ENCODE measurements at regions not wholly inside any gene's neighbourhood (a gene's known extent, or its start where the extent isn't known, plus 50 kb on each side); places are given as distances from the start of the nearest gene placed in this dataset.

GRCh38 chr2:146365041-146365440 is 1479.8 kb upstream of the ACVR2A start:
- Mint-ChIP-seq H3K4me1 (no peaks in the 10 kb centered on the region), H3K9me3 (peaks cover 4% of the 10 kb centered on the region), H3K4me3 (no peak overlapping the region), H3K27me3 (no peaks in the 10 kb centered on the region), H3K27ac (no peak overlapping the region), H3K36me3 (ENCODE audit: low read depth) (no peaks in the 10 kb centered on the region)
- ChIA-PET POLR2A (no interaction called here), CTCF (no interaction called here)
- DNase-seq, result no peak

DNA sequence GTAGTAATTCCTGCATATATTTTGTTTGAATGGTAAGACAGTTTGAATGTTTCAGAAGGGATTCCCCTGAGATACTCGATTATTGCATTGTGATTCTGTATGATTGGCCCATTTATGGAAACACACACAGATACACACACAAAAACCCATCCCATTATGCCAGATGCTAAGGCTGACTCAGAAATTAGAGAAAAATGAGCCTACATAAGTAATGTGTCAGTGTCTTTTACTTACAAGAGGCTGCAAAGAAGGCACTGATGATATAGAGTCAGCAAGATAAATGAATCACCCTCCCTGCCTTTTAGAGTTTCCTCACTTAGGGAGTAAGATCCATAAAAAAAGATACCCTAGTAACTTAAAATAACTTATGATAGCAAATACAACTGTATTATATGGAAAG is 1481.1 kb upstream of the ACVR2A start:
- Mint-ChIP-seq H3K4me1 (no peaks in the 10 kb centered on the region), H3K9me3 (peaks cover under 1% of the 10 kb centered on the region), H3K4me3 (no peak overlapping the region), H3K36me3 (ENCODE audit: low read depth) (no peaks in the 10 kb centered on the region), H3K27me3 (no peaks in the 10 kb centered on the region), H3K27ac (no peak overlapping the region)
- ChIA-PET POLR2A (no interaction called here), CTCF (no interaction called here)
- DNase-seq, result no peak

DNA sequence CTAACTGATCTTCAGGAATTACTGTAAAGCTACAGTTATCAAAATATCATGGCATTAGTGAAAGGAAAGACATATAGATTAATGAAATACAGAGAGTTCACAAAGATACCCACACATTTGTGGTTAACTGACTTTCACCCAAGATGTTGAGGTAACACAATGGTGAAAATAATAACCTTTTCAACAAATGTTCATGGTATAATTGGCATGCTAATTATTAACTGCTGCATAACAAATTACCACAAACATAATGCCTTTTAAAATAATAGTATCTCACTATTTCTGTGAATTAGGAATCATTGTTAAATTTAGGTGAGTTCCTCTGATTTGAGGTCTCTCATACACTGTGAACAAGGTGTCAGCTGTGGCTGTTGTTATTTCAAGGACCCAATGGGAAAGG is 1493.1 kb upstream of the ACVR2A start:
- H3K27ac Mint-ChIP-seq, result no peak overlapping the region
- H3K27me3 Mint-ChIP-seq, result no peaks in the 10 kb centered on the region
- POLR2A ChIA-PET, result no interaction called here
- no peak for DNase-seq
- CTCF ChIA-PET, result no interaction called here
- no peaks in the 10 kb centered on the region for H3K36me3 Mint-ChIP-seq (ENCODE audit: low read depth)
- H3K9me3 Mint-ChIP-seq, result no peaks in the 10 kb centered on the region
- H3K4me3 Mint-ChIP-seq, result no peak overlapping the region
- H3K4me1 Mint-ChIP-seq, result no peaks in the 10 kb centered on the region

GRCh38 chr2:146349334-146349733 is 1495.5 kb upstream of the ACVR2A start:
- Mint-ChIP-seq H3K27me3 (no peaks in the 10 kb centered on the region), H3K9me3 (no peaks in the 10 kb centered on the region), H3K4me3 (no peak overlapping the region), H3K4me1 (no peaks in the 10 kb centered on the region), H3K36me3 (ENCODE audit: low read depth) (no peaks in the 10 kb centered on the region), H3K27ac (no peak overlapping the region)
- POLR2A ChIA-PET, result no interaction called here
- CTCF ChIA-PET, result no interaction called here
- no peak for DNase-seq

DNA sequence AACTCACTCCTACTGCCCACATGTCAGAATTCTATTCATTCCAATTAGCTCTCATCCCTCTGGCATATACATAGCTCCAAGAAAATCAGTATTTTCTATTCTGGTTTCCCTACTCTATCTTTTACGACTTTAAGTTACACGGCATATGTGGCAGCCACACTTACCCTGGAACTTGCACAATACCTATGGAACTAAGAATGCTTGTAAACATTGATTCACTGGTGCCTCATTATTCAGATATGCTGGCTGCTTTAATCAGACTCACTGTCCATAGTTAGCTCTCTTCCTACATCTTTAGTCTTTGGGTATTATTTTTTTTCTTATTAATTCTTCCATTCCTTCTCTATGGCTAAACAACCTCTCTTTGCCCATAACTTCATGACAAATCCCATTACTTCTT is 1519.9 kb upstream of the ACVR2A start:
- POLR2A ChIA-PET, result no interaction called here
- Mint-ChIP-seq H3K4me3 (no peak overlapping the region), H3K4me1 (no peaks in the 10 kb centered on the region), H3K27ac (no peak overlapping the region), H3K36me3 (ENCODE audit: low read depth) (no peaks in the 10 kb centered on the region), H3K27me3 (no peaks in the 10 kb centered on the region), H3K9me3 (no peaks in the 10 kb centered on the region)
- CTCF ChIA-PET, result no interaction called here
- DNase-seq, result no peak

DNA sequence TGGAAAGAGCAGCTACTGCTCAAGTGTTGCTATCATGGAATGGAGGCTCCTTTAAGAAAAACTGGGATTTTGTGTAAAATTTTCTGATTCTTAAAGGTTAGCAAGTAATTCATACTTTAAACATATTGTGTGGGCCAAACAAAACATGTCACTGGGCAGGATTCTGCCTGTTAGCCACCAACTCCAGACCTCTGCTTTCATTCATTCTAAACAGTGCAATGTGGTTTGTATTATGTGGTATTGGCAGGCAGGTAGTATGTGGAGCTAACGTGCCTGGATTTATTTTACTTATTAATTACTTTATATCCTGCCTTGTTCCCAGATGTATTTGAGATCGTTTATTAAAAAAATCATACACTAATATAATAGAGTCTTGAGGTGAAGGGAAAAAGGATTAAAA is 1521.3 kb upstream of the ACVR2A start:
- DNase-seq, result no peak
- H3K27me3 Mint-ChIP-seq, result no peaks in the 10 kb centered on the region
- CTCF ChIA-PET, result no interaction called here
- no peaks in the 10 kb centered on the region for H3K4me1 Mint-ChIP-seq
- POLR2A ChIA-PET, result no interaction called here
- no peaks in the 10 kb centered on the region for H3K36me3 Mint-ChIP-seq (ENCODE audit: low read depth)
- no peak overlapping the region for H3K27ac Mint-ChIP-seq
- no peaks in the 10 kb centered on the region for H3K9me3 Mint-ChIP-seq
- no peak overlapping the region for H3K4me3 Mint-ChIP-seq

DNA sequence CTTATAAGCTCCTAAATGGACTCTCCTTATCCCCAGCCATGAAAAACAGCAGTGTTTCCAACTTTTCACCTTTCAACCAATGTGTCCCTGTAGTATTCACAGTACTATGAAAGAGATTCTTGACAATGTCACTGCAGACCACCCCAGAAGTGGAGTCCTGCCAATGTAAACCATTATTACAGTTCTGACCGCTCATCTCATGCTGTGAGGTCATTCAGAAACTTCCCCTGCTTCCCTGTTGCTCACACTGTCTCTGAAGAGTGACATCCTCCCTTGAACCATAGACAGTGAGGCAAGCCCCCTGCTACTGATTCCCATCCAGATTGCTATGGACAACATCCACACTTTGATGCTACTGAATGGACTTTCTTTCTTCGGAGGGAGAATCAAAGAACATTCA is 1523.7 kb upstream of the ACVR2A start:
- ChIA-PET CTCF (no interaction called here), POLR2A (no interaction called here)
- no peak overlapping the region for H3K27ac Mint-ChIP-seq
- H3K9me3 Mint-ChIP-seq, result no peaks in the 10 kb centered on the region
- no peaks in the 10 kb centered on the region for H3K27me3 Mint-ChIP-seq
- no peaks in the 10 kb centered on the region for H3K36me3 Mint-ChIP-seq (ENCODE audit: low read depth)
- H3K4me3 Mint-ChIP-seq, result no peak overlapping the region
- DNase-seq, result no peak
- H3K4me1 Mint-ChIP-seq, result no peaks in the 10 kb centered on the region

GRCh38 chr2:146317959-146318358 is 1526.9 kb upstream of the ACVR2A start:
- H3K36me3 Mint-ChIP-seq (ENCODE audit: low read depth), result no peaks in the 10 kb centered on the region
- H3K27me3 Mint-ChIP-seq, result no peaks in the 10 kb centered on the region
- ChIA-PET POLR2A (no interaction called here), CTCF (no interaction called here)
- DNase-seq, result no peak
- no peaks in the 10 kb centered on the region for H3K4me1 Mint-ChIP-seq
- no peak overlapping the region for H3K27ac Mint-ChIP-seq
- H3K4me3 Mint-ChIP-seq, result no peak overlapping the region
- H3K9me3 Mint-ChIP-seq, result no peaks in the 10 kb centered on the region

DNA sequence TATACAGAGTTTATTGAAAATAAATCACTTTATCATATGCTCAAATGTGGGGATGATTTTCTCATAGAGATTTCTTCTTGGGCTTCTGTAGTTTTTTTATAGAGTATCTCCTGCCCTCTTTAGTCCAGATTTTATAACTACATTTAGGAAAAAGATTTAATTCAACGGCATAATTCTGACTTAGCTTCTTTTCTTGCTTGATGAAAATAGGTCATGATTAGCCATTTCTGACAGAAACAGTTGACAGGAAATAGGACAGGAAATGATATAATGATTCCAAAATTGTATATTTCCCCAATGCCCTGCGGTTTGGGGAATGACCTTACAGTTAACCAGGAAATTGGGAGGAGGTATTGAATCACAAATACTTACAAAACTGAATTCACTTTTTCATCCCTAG is 1531.9 kb upstream of the ACVR2A start:
- Mint-ChIP-seq H3K36me3 (ENCODE audit: low read depth) (no peaks in the 10 kb centered on the region), H3K27me3 (no peaks in the 10 kb centered on the region), H3K27ac (no peak overlapping the region), H3K4me1 (no peaks in the 10 kb centered on the region), H3K4me3 (no peak overlapping the region), H3K9me3 (no peaks in the 10 kb centered on the region)
- CTCF ChIA-PET, result no interaction called here
- POLR2A ChIA-PET, result no interaction called here
- no peak for DNase-seq

DNA sequence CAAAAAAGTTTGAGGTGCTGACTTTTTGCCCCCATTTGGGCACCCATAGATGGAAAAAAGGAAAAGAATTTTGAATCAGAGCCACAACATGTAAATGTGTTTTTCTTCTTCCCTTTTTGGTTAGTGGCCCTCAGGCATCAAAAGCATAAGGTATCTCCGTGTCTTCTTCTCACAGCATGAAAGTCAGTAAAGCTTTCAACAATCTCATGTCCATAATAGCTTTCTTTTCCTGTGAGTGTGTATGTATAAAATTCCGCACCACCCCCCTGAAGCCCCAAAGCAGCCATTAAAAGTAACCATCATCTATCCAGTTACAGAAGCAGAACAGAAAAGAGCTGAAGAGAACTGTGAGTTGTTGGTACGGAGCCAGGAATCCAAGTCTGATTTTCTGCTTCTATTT is 1539.7 kb upstream of the ACVR2A start:
- no peak for DNase-seq
- no peak overlapping the region for H3K27ac Mint-ChIP-seq
- H3K9me3 Mint-ChIP-seq, result peaks cover 7% of the 10 kb centered on the region
- CTCF ChIA-PET, result no interaction called here
- no peak overlapping the region for H3K4me3 Mint-ChIP-seq
- no peaks in the 10 kb centered on the region for H3K36me3 Mint-ChIP-seq (ENCODE audit: low read depth)
- POLR2A ChIA-PET, result no interaction called here
- no peaks in the 10 kb centered on the region for H3K4me1 Mint-ChIP-seq
- H3K27me3 Mint-ChIP-seq, result no peaks in the 10 kb centered on the region

DNA sequence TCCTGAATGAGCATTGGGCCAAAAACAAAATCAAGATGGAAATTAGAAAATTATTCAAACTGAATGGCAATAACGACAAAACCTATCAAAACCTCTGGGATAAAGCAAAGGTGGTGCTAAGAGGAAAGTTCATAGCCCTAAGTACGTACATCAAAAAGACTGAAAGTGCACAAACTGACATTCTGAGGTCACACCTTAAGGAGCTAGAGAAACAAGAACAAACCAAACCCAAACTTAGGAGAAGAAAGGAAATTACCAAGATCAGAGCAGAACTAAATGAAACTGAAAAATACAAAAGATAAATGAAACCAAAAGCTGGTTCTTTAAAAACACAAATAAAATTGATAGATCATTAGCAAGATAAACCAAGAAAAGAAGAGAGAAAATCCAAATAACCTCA is 1543.5 kb upstream of the ACVR2A start:
- POLR2A ChIA-PET, result no interaction called here
- CTCF ChIA-PET, result no interaction called here
- H3K4me1 Mint-ChIP-seq, result no peaks in the 10 kb centered on the region
- no peak overlapping the region for H3K4me3 Mint-ChIP-seq
- no peak for DNase-seq
- peaks cover 3% of the 10 kb centered on the region for H3K9me3 Mint-ChIP-seq
- H3K27ac Mint-ChIP-seq, result no peak overlapping the region
- no peaks in the 10 kb centered on the region for H3K27me3 Mint-ChIP-seq
- no peaks in the 10 kb centered on the region for H3K36me3 Mint-ChIP-seq (ENCODE audit: low read depth)

DNA sequence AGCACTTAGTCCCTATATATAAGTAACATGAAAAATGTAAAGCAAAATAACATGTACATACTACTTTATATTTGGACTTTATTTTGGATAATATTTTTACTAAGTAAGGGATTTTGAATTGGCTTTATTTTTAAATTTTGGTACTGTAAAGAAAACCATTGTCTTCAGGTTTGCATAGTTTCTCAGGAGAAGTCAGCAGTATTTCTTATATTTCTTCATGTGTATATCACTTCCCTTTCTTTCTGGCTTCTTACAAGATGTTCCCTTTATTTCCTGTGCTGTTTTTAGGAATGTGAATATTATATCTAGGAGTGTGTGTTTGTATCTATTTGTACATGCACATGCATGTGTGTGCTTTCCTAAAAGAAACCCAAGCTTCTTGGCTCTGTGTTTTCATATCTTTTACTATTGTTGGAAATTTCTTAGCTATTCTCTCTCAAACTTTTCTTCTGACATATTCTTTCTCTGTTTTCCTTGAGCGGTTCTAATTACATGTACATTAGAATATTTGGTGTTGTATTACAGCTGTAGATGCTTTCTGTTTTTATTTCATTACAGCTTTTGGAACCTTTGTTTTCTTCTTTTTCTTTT is 1549.7 kb upstream of the ACVR2A start:
- ChIA-PET CTCF (no interaction called here), POLR2A (no interaction called here)
- Mint-ChIP-seq H3K9me3 (peaks cover 3% of the 10 kb centered on the region), H3K4me1 (no peaks in the 10 kb centered on the region), H3K27ac (no peak overlapping the region), H3K36me3 (ENCODE audit: low read depth) (no peaks in the 10 kb centered on the region), H3K4me3 (no peak overlapping the region), H3K27me3 (no peaks in the 10 kb centered on the region)
- no peak for DNase-seq

- CTCF ChIA-PET, result no interaction called here
- DNase-seq, result no peak
- Mint-ChIP-seq H3K9me3 (peaks cover 5% of the 10 kb centered on the region), H3K36me3 (ENCODE audit: low read depth) (no peaks in the 10 kb centered on the region), H3K27me3 (no peaks in the 10 kb centered on the region), H3K4me3 (no peak overlapping the region), H3K27ac (no peak overlapping the region), H3K4me1 (no peaks in the 10 kb centered on the region)
- POLR2A ChIA-PET, result no interaction called here
Measured at GRCh38 chr2:146287281-146287680, 1557.5 kb upstream of the ACVR2A start.

DNA sequence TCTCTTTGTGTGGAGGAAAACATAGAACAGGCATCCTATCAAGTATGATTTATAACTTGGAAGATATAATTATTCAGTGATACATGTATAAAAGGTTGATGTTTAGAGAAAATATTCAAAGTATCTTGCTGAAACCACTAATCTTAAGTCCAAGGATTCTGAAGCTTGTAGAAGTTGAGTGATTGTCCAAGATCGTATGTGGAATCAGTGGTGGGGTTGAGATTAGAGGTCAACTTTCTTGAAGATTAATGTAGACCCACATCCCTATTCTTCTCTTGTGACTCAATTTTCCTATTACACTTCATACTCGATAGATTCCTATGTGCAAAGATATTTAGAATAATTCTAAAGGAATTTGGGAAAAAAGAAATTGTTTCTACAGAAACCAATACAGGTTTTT is 1565.9 kb upstream of the ACVR2A start:
- H3K9me3 Mint-ChIP-seq, result no peaks in the 10 kb centered on the region
- no peak overlapping the region for H3K27ac Mint-ChIP-seq
- H3K4me3 Mint-ChIP-seq, result no peak overlapping the region
- DNase-seq, result no peak
- ChIA-PET POLR2A (no interaction called here), CTCF (no interaction called here)
- H3K36me3 Mint-ChIP-seq (ENCODE audit: low read depth), result no peaks in the 10 kb centered on the region
- no peaks in the 10 kb centered on the region for H3K27me3 Mint-ChIP-seq
- H3K4me1 Mint-ChIP-seq, result no peaks in the 10 kb centered on the region
